ENCODE measurements at regions not wholly inside any gene's neighbourhood (a gene's known extent, or its start where the extent isn't known, plus 50 kb on each side); places are given as distances from the start of the nearest gene placed in this dataset.

GRCh38 chr6:28648878-28649375, 123.2 kb downstream of the GPX5 start:
- TF ChIP-seq CTCF (IDR thresholded peaks at IDR 0.05) (no peak), EP300 (IDR thresholded peaks at IDR 0.05) (no peak)

Data from stomach (tissue), 4 donors.